ENCODE measurements at regions not wholly inside any gene's neighbourhood (a gene's known extent, or its start where the extent isn't known, plus 50 kb on each side); places are given as distances from the start of the nearest gene placed in this dataset.

DNA sequence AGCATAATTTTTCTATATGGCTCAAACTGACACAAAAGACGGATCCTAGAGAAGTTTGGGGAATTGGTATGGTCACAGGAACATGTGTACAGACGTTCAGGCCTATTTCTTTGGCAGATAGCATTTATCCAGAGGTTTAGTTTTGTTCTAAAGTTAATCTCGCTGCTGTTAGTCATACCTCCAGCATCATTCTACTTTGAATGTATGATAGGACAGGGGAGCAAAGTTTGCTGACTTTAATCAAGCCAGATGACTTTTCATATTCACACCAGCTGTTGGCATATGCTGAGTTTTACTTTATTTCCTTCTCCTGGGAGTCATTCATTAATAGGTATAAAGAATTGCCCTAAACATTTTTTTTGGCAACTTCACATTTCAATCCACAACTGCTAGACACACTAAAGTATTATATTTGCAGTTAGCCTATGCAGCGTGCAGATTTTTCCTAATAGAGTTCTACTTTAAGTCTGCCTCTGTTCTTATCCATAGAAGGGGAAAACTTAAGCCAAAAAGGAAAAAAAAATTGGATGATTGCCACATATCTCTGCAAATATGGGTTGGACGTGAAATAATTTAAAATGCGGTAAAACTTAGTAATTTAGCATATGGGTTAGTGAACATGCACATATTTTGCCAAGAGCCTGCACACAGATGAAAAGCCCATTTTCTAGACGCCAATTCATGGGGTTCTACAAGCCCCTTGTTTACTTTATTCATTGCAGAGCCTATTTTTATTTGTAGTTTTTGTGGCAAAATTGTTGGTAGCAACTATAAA, 213.1 kb downstream of the C7orf25 start:
- TF ChIP-seq, protein P1, sequence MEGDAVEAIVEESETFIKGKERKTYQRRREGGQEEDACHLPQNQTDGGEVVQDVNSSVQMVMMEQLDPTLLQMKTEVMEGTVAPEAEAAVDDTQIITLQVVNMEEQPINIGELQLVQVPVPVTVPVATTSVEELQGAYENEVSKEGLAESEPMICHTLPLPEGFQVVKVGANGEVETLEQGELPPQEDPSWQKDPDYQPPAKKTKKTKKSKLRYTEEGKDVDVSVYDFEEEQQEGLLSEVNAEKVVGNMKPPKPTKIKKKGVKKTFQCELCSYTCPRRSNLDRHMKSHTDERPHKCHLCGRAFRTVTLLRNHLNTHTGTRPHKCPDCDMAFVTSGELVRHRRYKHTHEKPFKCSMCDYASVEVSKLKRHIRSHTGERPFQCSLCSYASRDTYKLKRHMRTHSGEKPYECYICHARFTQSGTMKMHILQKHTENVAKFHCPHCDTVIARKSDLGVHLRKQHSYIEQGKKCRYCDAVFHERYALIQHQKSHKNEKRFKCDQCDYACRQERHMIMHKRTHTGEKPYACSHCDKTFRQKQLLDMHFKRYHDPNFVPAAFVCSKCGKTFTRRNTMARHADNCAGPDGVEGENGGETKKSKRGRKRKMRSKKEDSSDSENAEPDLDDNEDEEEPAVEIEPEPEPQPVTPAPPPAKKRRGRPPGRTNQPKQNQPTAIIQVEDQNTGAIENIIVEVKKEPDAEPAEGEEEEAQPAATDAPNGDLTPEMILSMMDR (IDR thresholded peaks at IDR 0.05): no peak
- no peak for TF ChIP-seq POLR2AphosphoS5 (IDR thresholded peaks at IDR 0.05)

Data from transverse colon (tissue), 4 donors.